ENCODE measurements at regions not wholly inside any gene's neighbourhood (a gene's known extent, or its start where the extent isn't known, plus 50 kb on each side); places are given as distances from the start of the nearest gene placed in this dataset.
"Not testable (repeated sequence)": the region's sequence is repeated elsewhere in the genome, so short reads cannot be mapped to it uniquely, and the experiment has no call there.

DNA sequence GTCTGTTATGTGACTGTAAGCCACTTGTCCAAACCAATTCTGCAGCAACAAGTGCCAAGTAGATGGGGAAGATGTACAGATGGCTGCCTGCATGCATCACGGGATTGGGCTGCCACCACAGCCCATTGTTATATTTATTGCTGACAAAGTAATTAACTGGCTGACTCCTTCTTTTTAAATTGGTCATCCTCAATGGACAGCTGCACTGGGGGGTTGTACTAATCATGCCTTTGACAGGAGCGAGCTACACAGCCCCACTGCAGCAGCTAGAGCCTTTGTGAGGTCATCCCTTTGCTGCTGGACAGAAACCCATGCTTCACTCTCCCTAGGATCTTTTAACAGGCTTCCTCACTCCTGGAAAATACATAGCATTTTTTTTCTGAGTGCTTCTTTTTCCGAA is 146.7 kb upstream of the CXXC4 start:
- H3K9me3 Mint-ChIP-seq: no peaks in the 10 kb centered on the region
- DNase-seq: peak; percentile 4
- TF ChIP-seq, protein P1, sequence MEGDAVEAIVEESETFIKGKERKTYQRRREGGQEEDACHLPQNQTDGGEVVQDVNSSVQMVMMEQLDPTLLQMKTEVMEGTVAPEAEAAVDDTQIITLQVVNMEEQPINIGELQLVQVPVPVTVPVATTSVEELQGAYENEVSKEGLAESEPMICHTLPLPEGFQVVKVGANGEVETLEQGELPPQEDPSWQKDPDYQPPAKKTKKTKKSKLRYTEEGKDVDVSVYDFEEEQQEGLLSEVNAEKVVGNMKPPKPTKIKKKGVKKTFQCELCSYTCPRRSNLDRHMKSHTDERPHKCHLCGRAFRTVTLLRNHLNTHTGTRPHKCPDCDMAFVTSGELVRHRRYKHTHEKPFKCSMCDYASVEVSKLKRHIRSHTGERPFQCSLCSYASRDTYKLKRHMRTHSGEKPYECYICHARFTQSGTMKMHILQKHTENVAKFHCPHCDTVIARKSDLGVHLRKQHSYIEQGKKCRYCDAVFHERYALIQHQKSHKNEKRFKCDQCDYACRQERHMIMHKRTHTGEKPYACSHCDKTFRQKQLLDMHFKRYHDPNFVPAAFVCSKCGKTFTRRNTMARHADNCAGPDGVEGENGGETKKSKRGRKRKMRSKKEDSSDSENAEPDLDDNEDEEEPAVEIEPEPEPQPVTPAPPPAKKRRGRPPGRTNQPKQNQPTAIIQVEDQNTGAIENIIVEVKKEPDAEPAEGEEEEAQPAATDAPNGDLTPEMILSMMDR (IDR thresholded peaks at IDR 0.05): no peak
- no peaks in the 10 kb centered on the region for H3K36me3 Mint-ChIP-seq (ENCODE audit: low read depth)
- no peak overlapping the region for H3K27ac Mint-ChIP-seq
- no peak overlapping the region for H3K4me3 Mint-ChIP-seq
- no peaks in the 10 kb centered on the region for H3K27me3 Mint-ChIP-seq (ENCODE audit: low read depth, poor library complexity)
- H3K4me1 Mint-ChIP-seq: no peaks in the 10 kb centered on the region

DNA sequence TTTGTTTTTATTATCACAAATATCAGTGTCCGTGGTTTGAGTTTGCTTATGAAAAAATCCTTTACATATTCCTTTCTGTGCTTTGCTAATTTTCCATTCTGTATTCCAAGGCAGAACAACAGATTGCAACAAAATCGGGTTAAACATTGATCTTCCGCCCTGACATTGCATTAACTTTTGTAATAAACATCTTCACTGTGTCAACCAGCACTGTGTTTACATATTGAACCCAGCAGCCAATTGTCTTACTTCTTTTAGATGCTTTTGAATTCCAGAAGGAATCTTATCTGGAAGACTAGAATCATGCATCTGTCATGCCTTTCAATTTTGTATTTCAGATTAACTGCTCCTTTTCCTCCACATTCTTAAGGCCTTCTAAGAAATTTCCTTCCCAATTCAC is 147.8 kb upstream of the CXXC4 start:
- H3K4me3 Mint-ChIP-seq: no peak overlapping the region
- no peaks in the 10 kb centered on the region for H3K9me3 Mint-ChIP-seq
- no peaks in the 10 kb centered on the region for H3K27me3 Mint-ChIP-seq (ENCODE audit: low read depth, poor library complexity)
- DNase-seq: no peak
- no peaks in the 10 kb centered on the region for H3K4me1 Mint-ChIP-seq
- TF ChIP-seq, protein P1 (IDR thresholded peaks at IDR 0.05): no peak
- H3K27ac Mint-ChIP-seq: no peak overlapping the region
- no peaks in the 10 kb centered on the region for H3K36me3 Mint-ChIP-seq (ENCODE audit: low read depth)

- no peak for DNase-seq
- Mint-ChIP-seq H3K9me3 (no peaks in the 10 kb centered on the region), H3K4me3 (no peak overlapping the region), H3K27me3 (ENCODE audit: low read depth, poor library complexity) (no peaks in the 10 kb centered on the region), H3K4me1 (no peaks in the 10 kb centered on the region), H3K27ac (no peak overlapping the region), H3K36me3 (ENCODE audit: low read depth) (no peaks in the 10 kb centered on the region)
- TF ChIP-seq, protein P1 (IDR thresholded peaks at IDR 0.05): no peak
These were observed 149.1 kb upstream of the CXXC4 start for GRCh38 chr4:104643805-104644204.

DNA sequence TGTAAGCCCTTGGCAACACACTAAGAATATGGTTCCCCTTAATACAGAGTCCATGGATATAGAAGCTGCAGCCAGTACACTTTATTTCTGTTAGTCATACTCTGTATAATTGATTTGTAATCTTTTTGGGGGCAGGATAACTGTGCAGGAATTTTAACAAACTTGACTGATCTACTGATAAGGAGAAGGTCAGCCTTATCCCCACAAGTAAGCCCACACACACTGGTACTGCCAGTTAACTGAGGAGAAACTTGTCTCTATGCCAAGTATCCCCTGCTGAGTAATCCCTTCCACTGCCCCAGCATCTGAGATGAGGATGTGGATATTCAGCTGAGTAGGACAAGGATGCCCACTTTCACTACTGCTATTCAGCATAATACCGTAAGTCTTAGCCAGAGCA is 154.9 kb upstream of the CXXC4 start:
- H3K4me3 Mint-ChIP-seq: no peak overlapping the region
- H3K27ac Mint-ChIP-seq: no peak overlapping the region
- TF ChIP-seq, protein P1 (IDR thresholded peaks at IDR 0.05): no peak
- peaks cover 1% of the 10 kb centered on the region for H3K27me3 Mint-ChIP-seq (ENCODE audit: low read depth, poor library complexity)
- no peak for DNase-seq
- no peaks in the 10 kb centered on the region for H3K4me1 Mint-ChIP-seq
- H3K9me3 Mint-ChIP-seq: peaks cover 14% of the 10 kb centered on the region
- H3K36me3 Mint-ChIP-seq (ENCODE audit: low read depth): no peaks in the 10 kb centered on the region

GRCh38 chr4:104662269-104662668 is 167.6 kb upstream of the CXXC4 start:
- H3K4me3 Mint-ChIP-seq; H3K9me3 Mint-ChIP-seq; H3K27ac Mint-ChIP-seq; H3K27me3 Mint-ChIP-seq (ENCODE audit: low read depth, poor library complexity); H3K36me3 Mint-ChIP-seq (ENCODE audit: low read depth); DNase-seq; H3K4me1 Mint-ChIP-seq: not testable (repeated sequence)

- peaks cover 6% of the 10 kb centered on the region for H3K4me1 Mint-ChIP-seq
- no peaks in the 10 kb centered on the region for H3K36me3 Mint-ChIP-seq (ENCODE audit: low read depth)
- no peak overlapping the region for H3K4me3 Mint-ChIP-seq
- no peaks in the 10 kb centered on the region for H3K27me3 Mint-ChIP-seq (ENCODE audit: low read depth, poor library complexity)
- TF ChIP-seq, protein P1 (IDR thresholded peaks at IDR 0.05): no peak
- no peak overlapping the region for H3K27ac Mint-ChIP-seq
- no peaks in the 10 kb centered on the region for H3K9me3 Mint-ChIP-seq
- DNase-seq: no peak
These were observed 182.4 kb upstream of the CXXC4 start for GRCh38 chr4:104677116-104677515.
